HUDEP-2 (cell line): ENCODE measurements at regions not wholly inside any gene's neighbourhood (a gene's known extent, or its start where the extent isn't known, plus 50 kb on each side); places are given as distances from the start of the nearest gene placed in this dataset.
"Not testable (repeated sequence)": the region's sequence is repeated elsewhere in the genome, so short reads cannot be mapped to it uniquely, and the experiment has no call there.

Experiments
- DNase-seq, 76 experiments: peaks; one replicate each; lab custom pipeline; 2025; ENCODE audit not compliant: unreplicated experiment in 76 of 76; lab: John Stamatoyannopoulos, UW

DNA sequence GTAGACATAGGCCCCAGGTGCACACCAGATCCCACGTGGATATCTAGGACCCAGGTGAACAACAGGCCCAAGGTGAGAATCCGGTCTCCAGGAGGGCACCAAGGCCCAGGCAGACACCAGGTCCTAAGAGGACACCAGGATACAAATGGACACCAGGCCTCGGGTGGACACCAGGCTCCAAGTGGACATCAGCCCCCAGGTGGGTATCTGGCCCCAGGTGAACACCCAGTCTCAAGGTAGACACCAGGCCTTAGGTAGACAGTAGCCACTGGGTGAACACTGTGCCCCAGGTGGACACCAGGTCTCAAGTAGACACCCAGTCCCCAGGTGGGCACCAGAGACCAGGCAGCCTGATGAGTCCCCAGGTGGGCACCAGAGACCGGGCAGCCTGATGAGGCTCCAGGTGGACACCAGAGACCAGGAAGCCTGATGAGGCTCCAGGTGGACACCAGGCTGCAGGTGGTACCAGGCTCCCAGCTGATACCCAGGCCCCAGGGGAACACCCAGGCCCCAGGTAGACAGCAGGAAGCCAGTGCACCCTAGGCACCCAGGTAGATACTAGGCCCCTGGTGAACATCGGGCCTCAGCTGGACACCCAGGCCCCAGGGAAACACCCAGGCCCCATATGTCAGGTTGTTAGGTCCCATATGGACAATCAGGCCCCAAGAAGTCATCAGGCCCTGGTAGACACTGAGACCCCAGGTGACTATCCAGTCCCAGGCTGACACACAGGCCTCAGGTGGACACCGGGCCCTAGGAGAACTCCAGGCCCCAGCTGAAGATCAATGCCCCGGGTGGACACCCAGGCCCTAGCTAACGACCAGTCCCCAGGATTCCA, 55.1 kb upstream of the SEPTIN5 start:
- DNase-seq: no peak

DNA sequence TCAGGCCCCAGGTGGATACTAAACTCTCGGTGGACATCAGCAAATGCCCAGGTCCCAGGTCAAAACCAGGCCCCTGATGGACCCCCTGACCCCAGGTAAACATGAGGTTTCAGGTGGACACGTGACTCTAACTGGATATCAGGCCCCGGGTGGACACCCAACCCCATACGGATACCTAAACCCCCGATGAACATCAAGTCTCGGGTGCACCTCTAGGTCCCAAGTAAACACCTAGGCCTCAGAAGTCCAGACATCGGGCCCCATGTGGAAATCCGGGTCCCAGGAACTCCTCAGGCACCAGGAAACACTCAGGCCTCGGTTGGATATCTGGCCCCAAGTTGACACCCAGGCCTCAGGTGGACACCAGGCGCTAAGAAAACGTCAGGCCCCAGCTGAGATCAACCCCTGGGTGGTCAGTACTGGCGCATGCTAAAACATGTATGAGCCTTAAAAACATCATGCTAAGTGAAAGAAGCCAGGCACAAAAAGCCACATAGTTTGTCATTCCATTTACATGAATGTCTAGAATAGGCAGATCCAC, 54.4 kb upstream of the SEPTIN5 start:
- DNase-seq: no peak

DNA sequence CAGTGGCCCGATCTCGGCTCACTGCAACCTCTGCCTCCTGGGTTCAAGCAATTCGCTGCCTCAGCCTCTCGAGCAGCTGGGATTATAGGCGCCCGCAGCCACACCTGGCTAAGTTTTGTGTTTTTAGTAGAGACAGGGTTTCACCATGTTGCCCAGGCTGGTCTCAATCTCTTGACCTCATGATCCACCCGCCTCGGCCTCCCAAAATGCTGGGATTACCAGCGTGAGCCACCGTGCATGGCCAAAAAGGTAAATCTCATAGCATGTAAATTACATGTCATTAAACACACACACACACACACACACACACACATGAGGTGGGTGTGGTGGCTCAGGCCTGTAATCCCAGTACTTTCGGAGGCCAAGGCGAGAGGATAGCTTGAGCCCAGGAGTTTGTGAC, 53.7 kb upstream of the SEPTIN5 start:
- DNase-seq: not testable (repeated sequence)

DNA sequence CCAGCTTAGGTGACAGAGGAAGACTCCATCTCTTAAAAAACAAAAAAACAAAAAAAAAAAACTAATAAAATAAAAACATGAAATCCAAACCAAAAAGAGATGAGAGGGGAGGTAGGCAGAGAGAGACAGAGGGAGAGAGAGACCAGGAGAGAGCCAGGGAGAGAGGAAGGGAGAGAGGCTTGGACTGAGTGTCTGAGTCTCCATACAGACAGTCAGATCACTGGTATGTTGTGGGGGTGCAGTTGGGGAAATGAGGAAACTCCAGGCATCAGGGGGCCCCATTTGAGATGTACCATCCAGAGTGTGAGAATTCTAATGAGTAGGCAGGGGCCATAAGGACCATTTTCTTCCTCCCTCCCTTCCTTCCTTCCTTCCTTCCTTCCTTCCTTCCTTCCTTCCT, 53.1 kb upstream of the SEPTIN5 start:
- DNase-seq: no peak

DNA sequence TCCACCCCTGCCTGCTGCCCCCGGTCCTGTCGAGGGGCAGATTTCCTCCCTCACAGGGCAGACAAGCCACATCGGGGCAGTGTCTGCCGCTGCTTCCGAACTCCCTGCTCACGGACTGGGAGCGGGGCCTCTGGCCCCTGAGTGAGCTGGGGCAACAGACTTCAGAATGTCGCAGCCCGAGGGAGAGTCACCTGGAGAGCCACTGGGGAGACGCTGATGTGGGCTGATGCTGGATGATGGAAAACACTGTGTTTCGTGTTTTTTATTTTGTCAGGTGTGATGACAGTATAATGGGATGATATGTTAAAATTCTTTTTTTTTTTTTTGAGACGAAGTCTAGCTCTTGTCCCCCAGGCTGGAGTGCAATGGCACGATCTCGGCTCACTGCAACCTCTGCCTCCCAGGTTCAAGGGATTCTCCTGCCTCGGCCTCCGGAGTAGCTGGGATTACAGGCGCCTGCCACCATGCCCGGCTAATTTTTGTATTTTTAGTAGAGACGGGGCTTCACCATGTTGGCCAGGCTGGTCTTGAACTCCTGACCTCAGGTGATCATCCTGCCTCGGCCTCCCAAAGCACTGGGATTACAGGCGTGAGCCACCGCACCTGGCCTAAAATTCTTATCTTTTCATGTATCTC, 52.1 kb upstream of the SEPTIN5 start:
- not testable (repeated sequence) for DNase-seq

DNA sequence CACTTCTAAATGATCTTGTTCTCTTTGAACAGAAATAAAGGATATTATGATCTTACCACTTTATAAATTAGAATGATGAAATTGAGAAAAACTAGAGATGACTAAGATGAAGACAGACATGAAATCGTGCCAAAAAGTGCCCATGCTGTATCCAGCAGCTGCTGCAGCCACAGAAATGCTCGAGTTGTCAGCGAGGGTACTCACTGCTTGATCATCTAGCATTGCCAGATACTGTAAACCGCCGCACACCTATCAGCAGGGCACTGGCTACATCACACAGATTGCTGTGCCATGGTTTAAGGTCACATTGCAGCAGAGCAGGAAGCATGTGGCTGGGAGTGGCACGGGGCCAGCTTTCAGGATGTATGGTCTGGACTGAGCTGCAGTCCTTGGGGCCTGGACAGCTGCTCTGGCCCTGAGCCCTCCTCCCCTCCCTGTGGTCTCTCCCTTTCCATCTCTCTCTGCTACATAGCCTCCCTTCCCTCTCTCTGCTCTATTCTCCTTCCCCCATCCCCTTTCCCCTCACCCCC, 51.0 kb upstream of the SEPTIN5 start:
- peak in 13 of 76 experiments; percentile 2 to 35 (median 9) for DNase-seq

DNA sequence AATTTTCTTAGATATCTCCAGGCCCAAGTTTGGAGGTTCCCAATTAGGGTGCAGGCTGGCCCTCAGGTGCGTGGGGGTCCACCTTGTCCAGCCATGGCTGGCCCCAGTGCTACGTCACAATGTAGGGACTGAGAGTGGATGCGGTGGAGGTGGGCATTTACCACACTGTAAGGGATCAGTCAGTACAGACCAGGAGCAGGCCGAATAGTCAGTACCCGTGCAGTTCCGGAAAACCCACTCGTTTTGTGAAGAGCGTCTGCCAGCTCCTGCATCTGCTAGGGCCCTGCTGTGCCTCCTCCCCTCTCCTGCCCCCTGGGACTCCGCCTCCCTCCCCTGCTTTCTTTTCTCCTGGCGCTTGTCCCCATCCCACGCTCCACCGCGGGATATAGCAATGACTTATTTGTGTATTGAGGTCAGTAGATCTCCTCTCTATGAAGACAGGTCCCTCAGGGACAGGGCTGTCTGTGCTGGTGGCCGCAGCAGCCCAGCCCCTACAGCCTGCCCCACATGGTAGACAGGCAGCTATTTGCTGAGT, 50.4 kb upstream of the SEPTIN5 start:
- DNase-seq: no peak

DNA sequence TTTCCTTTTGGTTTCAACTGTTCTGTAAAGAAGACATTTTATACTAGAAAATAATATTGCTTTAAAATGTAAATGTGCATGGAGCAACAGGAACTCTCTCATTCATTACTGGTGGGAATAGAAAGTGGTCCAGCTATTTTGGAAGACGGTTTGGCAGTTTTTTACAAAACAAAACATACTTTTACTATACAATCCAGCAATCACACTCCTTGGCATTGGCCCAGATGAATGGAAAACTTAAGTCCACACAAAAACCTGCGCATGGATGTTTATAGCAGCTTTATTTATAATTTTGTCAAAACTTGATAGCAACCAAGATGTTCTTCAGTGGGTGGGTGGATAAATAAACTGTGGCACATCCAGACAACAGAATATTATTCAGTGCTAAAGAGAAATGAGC, 49.9 kb upstream of the SEPTIN5 start:
- no peak for DNase-seq
